Calu3 (cell line): ENCODE measurements at regions not wholly inside any gene's neighbourhood (a gene's known extent, or its start where the extent isn't known, plus 50 kb on each side); places are given as distances from the start of the nearest gene placed in this dataset.

Experiments used
- BruUV-seq: library from RNA; stranded (reverse); fragments of 400-500 nt; replicated peaks from 2 replicates; lab custom pipeline; 2021; lab: Mats Ljungman, UMichigan
- CTCF ChIA-PET: fragments of 300-600 bp; sonication (Branson Sonifier 250); formaldehyde crosslinking; loops from one replicate; lab custom pipeline; 2022; ENCODE audit warnings: antibody characterized with exemption; lab: Charles Lee
- DNase-seq: peaks from one replicate; pipeline ENCODE4 v3.0.0; 2022
- H3K27ac Mint-ChIP-seq: one replicate; pipeline ENCODE4 v1.8.0; 2022; ENCODE audit warnings: mixed read lengths; ENCODE audit not compliant: unreplicated experiment
- H3K27me3 Mint-ChIP-seq: one replicate; pipeline ENCODE4 v1.8.0; 2022; ENCODE audit warnings: mixed read lengths; ENCODE audit not compliant: unreplicated experiment
- H3K36me3 Mint-ChIP-seq: one replicate; pipeline ENCODE4 v1.8.0; 2022; ENCODE audit warnings: mild to moderate bottlenecking, moderate library complexity, mixed read lengths; ENCODE audit not compliant: insufficient read depth, unreplicated experiment
- H3K4me1 Mint-ChIP-seq: one replicate; pipeline ENCODE4 v1.8.0; 2022; ENCODE audit warnings: mild to moderate bottlenecking, low read depth, mixed read lengths; ENCODE audit not compliant: unreplicated experiment
- H3K4me3 Mint-ChIP-seq: one replicate; pipeline ENCODE4 v1.8.0; 2022; ENCODE audit warnings: mild to moderate bottlenecking, low read depth, moderate library complexity, mixed read lengths; ENCODE audit not compliant: unreplicated experiment
- H3K9me3 Mint-ChIP-seq: one replicate; pipeline ENCODE4 v1.8.0; 2022; ENCODE audit warnings: low read depth, mixed read lengths; ENCODE audit not compliant: unreplicated experiment
- intact Hi-C: fragments of 100-400 bp; cut with micrococcal nuclease; formaldehyde crosslinking; loops from one replicate; pipeline ENCODE4 v1.10.0; 2022; ENCODE audit not compliant: unreplicated experiment
- TF ChIP-seq, protein P1 (sequence below): fragments of 200-600 bp; IDR thresholded peaks from one replicate; pipeline ENCODE4 v1.8.0; 2022; ENCODE audit warnings: antibody characterized with exemption; ENCODE audit not compliant: unreplicated experiment

DNA sequence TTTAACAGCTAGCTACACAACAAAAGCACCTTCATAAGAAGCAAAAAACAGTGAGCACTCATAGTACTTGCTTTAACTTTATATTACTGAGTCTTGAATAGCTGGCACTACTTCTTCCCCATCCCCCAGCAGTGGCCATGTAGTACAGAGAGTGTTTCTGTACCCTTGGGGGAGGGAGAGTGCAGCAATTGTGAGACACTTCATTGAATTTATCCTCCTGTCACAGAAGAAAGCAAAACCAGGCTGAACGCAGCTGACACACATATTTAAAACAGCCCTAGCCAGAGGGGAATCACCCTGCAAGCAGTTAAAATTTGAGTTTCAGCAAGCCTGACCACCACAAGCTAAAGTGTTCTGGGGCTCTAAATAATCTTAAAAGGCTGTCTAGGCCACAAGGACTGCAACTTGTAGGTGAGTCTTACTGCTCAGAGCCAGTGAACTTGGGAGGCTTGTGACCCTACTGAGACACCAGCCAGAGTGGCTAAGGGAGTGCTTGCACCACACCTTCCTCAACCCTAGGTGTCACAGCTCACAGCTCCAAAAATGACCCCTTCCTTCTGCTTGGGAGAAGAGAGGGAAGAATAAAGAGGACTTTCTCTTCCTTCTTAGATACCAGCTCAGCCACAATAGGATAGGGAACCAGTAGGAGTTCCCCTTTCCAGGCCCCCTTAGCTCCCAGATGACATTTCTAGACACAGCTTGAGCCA is 97.7 kb upstream of the MEOX2 start:
- no TSS peak for BruUV-seq
- Mint-ChIP-seq H3K4me3 (no peak overlapping the region), H3K36me3 (no peaks in the 10 kb centered on the region), H3K27me3 (no peaks in the 10 kb centered on the region), H3K4me1 (peaks cover 10% of the 10 kb centered on the region), H3K9me3 (no peaks in the 10 kb centered on the region), H3K27ac (no peak overlapping the region)
- CTCF ChIA-PET: interaction anchor here (1.4 kb wide), 1 partner anchor 63 kb away, joined by 3 read pairs; no protein-coding TSS in a partner anchor
- DNase-seq: no peak
- intact Hi-C loops: no loop called here
- TF ChIP-seq, protein P1, sequence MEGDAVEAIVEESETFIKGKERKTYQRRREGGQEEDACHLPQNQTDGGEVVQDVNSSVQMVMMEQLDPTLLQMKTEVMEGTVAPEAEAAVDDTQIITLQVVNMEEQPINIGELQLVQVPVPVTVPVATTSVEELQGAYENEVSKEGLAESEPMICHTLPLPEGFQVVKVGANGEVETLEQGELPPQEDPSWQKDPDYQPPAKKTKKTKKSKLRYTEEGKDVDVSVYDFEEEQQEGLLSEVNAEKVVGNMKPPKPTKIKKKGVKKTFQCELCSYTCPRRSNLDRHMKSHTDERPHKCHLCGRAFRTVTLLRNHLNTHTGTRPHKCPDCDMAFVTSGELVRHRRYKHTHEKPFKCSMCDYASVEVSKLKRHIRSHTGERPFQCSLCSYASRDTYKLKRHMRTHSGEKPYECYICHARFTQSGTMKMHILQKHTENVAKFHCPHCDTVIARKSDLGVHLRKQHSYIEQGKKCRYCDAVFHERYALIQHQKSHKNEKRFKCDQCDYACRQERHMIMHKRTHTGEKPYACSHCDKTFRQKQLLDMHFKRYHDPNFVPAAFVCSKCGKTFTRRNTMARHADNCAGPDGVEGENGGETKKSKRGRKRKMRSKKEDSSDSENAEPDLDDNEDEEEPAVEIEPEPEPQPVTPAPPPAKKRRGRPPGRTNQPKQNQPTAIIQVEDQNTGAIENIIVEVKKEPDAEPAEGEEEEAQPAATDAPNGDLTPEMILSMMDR: no peak

DNA sequence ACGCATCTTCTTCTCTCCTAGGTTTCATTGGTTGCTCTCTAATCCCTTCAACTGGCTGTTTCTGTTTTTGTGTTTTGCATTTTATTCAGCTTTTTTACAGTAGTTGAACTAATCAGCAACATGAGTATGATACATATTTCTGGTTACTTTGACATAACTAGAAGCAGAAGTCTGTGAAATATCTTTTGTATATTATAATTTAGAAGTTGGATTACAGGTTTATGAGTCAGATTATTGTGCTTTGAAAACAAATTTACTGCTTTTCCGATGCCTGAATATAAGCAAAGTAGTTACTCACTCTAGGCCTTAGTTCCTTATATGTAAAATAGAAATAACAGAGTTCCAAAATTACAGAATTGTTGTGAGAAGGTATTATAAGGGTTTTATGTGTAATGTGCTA is 96.2 kb upstream of the MEOX2 start:
- DNase-seq: no peak
- H3K4me3 Mint-ChIP-seq: no peak overlapping the region
- no peak overlapping the region for H3K27ac Mint-ChIP-seq
- CTCF ChIA-PET: interaction anchor here (0.6 kb wide), 1 partner anchor 342 kb away, joined by 4 read pairs; no protein-coding TSS in a partner anchor
- no peaks in the 10 kb centered on the region for H3K27me3 Mint-ChIP-seq
- H3K9me3 Mint-ChIP-seq: no peaks in the 10 kb centered on the region
- BruUV-seq: no TSS peak
- TF ChIP-seq, protein P1: no peak
- intact Hi-C loops: no loop called here
- no peaks in the 10 kb centered on the region for H3K36me3 Mint-ChIP-seq
- H3K4me1 Mint-ChIP-seq: peaks cover 10% of the 10 kb centered on the region

DNA sequence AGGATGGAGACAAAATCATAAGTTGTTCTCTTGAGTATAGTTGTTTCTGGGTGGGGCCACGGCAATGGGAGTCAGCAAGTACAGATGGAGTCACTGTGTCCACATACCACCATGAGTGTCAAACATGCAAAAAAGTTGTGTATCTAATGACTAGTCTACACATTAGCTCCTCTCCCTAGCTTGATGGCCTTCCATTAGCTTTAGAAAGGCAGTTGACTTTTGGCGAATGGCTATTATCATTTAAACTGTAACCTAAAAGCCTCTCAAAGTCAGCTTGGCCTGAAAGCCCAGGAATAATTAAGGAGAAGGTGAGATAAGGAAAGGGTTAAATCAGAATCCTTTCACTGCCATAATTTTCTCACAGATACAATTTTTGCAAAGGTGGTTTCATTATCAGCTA is 95.5 kb upstream of the MEOX2 start:
- TF ChIP-seq, protein P1: no peak
- CTCF ChIA-PET: no interaction called here
- Mint-ChIP-seq H3K36me3 (no peaks in the 10 kb centered on the region), H3K9me3 (no peaks in the 10 kb centered on the region), H3K27ac (no peak overlapping the region), H3K4me1 (peaks cover 10% of the 10 kb centered on the region), H3K27me3 (no peaks in the 10 kb centered on the region), H3K4me3 (no peak overlapping the region)
- no peak for DNase-seq
- BruUV-seq: no TSS peak
- intact Hi-C loops: no loop called here

DNA sequence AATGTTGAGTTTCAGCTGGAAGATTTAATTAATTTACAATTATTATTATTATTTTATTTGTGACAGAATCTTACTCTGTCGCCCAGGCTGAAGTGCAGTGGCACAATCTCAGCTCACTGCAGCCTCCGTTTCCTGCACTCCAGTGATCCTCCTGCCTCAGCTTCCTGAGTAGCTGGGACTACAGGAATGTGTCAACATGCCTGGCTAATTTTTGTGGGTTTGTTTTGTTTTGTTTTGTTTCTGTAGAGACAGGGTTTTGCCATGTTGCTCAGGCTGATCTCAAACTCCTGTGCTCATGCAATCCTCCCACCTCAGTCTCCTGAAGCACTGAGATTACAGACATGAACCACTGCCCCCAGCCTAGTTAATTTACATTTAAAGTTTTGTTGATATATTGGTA is 93.8 kb upstream of the MEOX2 start:
- H3K27me3 Mint-ChIP-seq: no peaks in the 10 kb centered on the region

More for the DNA sequence above, 93.8 kb upstream of the MEOX2 start:
- H3K4me1 Mint-ChIP-seq: peaks cover 10% of the 10 kb centered on the region
- no TSS peak for BruUV-seq
- DNase-seq: peak; percentile 56
- H3K36me3 Mint-ChIP-seq: no peaks in the 10 kb centered on the region
- intact Hi-C loops: no loop called here
- H3K27ac Mint-ChIP-seq: no peak overlapping the region
- H3K4me3 Mint-ChIP-seq: no peak overlapping the region
- TF ChIP-seq, protein P1: no peak
- no peaks in the 10 kb centered on the region for H3K9me3 Mint-ChIP-seq
- CTCF ChIA-PET: no interaction called here
